ENCODE measurements at regions not wholly inside any gene's neighbourhood (a gene's known extent, or its start where the extent isn't known, plus 50 kb on each side); places are given as distances from the start of the nearest gene placed in this dataset.

DNA sequence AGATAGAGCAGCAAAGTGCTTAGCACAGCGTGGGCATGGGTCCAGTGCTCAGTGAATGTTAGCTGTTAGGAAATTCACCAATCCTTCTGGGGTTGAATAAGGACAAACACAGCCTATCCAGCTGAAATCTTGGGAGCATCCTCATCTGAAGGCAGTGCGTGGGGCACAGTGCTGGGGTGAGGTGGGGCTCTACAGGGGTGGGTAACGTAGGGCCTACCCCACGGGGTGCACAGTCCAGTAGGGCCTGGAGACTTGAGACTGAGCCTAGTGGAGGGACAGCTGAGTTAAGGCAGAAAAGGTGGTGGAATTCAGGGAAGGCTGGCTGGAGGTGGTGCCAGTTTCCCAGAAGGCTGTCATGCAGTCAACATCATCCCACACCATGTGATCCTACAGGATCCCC is 73.0 kb downstream of the ISG20 start:
- Histone ChIP-seq H3K27me3 (ENCODE audit: control insufficient read depth, insufficient read depth, low read length) (no peaks in the 10 kb centered on the region), H3K4me3 (ENCODE audit: low read length in 3 of 3) (no peak overlapping the region), H3K36me3 (ENCODE audit: control insufficient read depth in 2 of 3, insufficient read depth in 3 of 3, low read length in 3 of 3) (no peaks in the 10 kb centered on the region), H3K9me3 (ENCODE audit: control insufficient read depth in 2 of 3, insufficient read depth in 1 of 3, low read length in 3 of 3) (no peaks in the 10 kb centered on the region), H3K4me1 (ENCODE audit: control insufficient read depth in 2 of 3, insufficient read depth in 2 of 3, low read depth in 1 of 3, low read length in 3 of 3) (no peaks in the 10 kb centered on the region), H3K27ac (ENCODE audit: low read depth in 2 of 2, low read length in 2 of 2) (no peak overlapping the region), H3K9ac (ENCODE audit: low read length in 3 of 3) (no peak overlapping the region)
- FAIRE-seq (no peak), DNase-seq (no peak)
- intact Hi-C loops (cut with DNase I): no loop called here
- TF ChIP-seq, protein P1, sequence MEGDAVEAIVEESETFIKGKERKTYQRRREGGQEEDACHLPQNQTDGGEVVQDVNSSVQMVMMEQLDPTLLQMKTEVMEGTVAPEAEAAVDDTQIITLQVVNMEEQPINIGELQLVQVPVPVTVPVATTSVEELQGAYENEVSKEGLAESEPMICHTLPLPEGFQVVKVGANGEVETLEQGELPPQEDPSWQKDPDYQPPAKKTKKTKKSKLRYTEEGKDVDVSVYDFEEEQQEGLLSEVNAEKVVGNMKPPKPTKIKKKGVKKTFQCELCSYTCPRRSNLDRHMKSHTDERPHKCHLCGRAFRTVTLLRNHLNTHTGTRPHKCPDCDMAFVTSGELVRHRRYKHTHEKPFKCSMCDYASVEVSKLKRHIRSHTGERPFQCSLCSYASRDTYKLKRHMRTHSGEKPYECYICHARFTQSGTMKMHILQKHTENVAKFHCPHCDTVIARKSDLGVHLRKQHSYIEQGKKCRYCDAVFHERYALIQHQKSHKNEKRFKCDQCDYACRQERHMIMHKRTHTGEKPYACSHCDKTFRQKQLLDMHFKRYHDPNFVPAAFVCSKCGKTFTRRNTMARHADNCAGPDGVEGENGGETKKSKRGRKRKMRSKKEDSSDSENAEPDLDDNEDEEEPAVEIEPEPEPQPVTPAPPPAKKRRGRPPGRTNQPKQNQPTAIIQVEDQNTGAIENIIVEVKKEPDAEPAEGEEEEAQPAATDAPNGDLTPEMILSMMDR (IDR thresholded peaks at IDR 0.05; ENCODE audit: borderline replicate concordance, extremely low read depth, insufficient read depth): no peak

DNA sequence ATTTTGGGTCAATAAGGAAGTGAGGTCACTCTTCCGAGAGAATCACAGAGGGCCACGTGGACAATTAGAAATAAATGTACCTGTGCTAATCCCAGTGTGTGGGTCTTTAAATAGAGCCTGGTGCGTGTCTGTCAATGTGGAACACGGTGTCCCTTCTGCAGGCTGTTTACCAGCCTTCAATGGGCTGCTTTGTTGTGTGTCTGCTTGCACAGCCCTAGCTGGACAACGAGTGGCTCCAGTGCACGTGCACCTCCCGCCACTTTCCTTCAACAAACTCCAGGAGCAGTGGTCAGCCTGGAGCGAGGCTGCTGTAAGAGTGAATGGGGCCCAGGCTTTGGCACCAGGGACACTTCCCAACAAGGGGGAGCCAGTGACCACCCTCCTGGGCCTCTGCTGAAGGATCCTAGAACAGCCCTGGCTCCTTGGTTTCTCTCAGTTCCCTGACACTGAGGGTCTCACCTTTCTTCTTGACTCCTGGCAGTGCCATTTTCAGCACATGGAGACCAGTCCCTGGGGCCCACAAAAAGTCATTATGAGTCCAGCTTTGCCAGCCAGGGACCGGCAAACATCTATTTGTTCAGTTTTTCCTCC is 76.1 kb downstream of the ISG20 start:
- Histone ChIP-seq H3K9ac (ENCODE audit: low read length in 3 of 3) (no peak overlapping the region), H3K27me3 (ENCODE audit: control insufficient read depth, insufficient read depth, low read length) (no peaks in the 10 kb centered on the region), H3K9me3 (ENCODE audit: control insufficient read depth in 2 of 3, insufficient read depth in 1 of 3, low read length in 3 of 3) (no peaks in the 10 kb centered on the region), H3K36me3 (ENCODE audit: control insufficient read depth in 2 of 3, insufficient read depth in 3 of 3, low read length in 3 of 3) (no peaks in the 10 kb centered on the region), H3K4me1 (ENCODE audit: control insufficient read depth in 2 of 3, insufficient read depth in 2 of 3, low read depth in 1 of 3, low read length in 3 of 3) (no peaks in the 10 kb centered on the region), H3K27ac (ENCODE audit: low read depth in 2 of 2, low read length in 2 of 2) (no peak overlapping the region), H3K4me3 (ENCODE audit: low read length in 3 of 3) (no peak overlapping the region)
- TF ChIP-seq, protein P1 (IDR thresholded peaks at IDR 0.05; ENCODE audit: borderline replicate concordance, extremely low read depth, insufficient read depth): no peak
- DNase-seq (no peak), FAIRE-seq (no peak)
- intact Hi-C loops (cut with DNase I): no loop called here

DNA sequence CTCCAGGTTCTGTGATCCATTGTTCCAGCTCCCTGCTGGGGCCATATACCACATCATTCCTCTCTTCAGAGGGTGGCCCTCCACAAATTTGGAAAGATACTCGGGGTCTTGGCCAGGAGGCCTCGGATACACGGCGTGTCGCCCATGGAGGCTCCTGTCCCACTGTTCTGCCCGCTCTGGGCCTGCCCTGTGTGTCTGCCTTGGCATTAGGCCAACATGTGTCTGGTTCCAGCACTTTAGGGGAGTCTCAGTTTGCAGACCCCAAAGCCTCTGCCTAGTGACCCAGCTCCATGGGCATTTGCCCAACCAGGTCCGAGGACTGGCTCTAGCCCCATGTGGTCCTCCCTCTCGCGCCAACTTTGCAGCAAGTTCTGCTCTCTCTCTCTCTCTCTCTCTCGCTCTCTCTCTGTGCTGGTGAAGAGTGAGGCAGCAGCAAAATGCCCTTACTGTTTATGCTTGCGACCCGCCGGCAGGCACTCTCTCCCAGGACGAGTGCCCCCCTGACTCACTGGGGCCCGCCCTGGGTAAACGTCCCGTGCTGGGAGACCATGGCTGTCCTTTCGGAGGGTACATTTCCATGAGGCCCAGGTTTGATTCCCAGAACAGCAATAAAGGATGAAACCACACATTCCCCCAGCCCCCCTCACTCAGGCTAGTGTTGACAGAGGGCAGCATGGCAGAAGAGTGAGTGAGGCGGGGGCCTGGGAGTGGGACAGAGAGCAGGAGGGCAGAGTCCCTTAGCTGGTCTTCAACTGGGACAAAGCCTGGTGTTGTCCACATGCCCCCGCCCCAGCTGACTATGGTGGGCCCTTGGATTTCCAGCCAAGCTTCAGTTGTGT is 77.9 kb downstream of the ISG20 start:
- no peak overlapping the region for H3K27ac ChIP-seq (ENCODE audit: low read depth in 2 of 2, low read length in 2 of 2)
- H3K4me1 ChIP-seq (ENCODE audit: control insufficient read depth in 2 of 3, insufficient read depth in 2 of 3, low read depth in 1 of 3, low read length in 3 of 3): no peaks in the 10 kb centered on the region
- no peaks in the 10 kb centered on the region for H3K36me3 ChIP-seq (ENCODE audit: control insufficient read depth in 2 of 3, insufficient read depth in 3 of 3, low read length in 3 of 3)
- H3K27me3 ChIP-seq (ENCODE audit: control insufficient read depth, insufficient read depth, low read length): no peaks in the 10 kb centered on the region
- TF ChIP-seq, protein P1 (IDR thresholded peaks at IDR 0.05; ENCODE audit: borderline replicate concordance, extremely low read depth, insufficient read depth): no peak
- FAIRE-seq: no peak
- no peak for DNase-seq
- H3K9ac ChIP-seq (ENCODE audit: low read length in 3 of 3): no peak overlapping the region
- no peaks in the 10 kb centered on the region for H3K9me3 ChIP-seq (ENCODE audit: control insufficient read depth in 2 of 3, insufficient read depth in 1 of 3, low read length in 3 of 3)
- intact Hi-C loops (cut with DNase I): no loop called here
- H3K4me3 ChIP-seq (ENCODE audit: low read length in 3 of 3): no peak overlapping the region

All from kidney (tissue), 13 donors.